Renal cortical epithelial cell (primary cell): ENCODE measurements at regions not wholly inside any gene's neighbourhood (a gene's known extent, or its start where the extent isn't known, plus 50 kb on each side); places are given as distances from the start of the nearest gene placed in this dataset.
"Not testable (repeated sequence)": the region's sequence is repeated elsewhere in the genome, so short reads cannot be mapped to it uniquely, and the experiment has no call there.

Experiments
- DNase-seq: peaks from one replicate; pipeline ENCODE4 v3.0.0-alpha.2; 2011; ENCODE audit warnings: low read depth

DNA sequence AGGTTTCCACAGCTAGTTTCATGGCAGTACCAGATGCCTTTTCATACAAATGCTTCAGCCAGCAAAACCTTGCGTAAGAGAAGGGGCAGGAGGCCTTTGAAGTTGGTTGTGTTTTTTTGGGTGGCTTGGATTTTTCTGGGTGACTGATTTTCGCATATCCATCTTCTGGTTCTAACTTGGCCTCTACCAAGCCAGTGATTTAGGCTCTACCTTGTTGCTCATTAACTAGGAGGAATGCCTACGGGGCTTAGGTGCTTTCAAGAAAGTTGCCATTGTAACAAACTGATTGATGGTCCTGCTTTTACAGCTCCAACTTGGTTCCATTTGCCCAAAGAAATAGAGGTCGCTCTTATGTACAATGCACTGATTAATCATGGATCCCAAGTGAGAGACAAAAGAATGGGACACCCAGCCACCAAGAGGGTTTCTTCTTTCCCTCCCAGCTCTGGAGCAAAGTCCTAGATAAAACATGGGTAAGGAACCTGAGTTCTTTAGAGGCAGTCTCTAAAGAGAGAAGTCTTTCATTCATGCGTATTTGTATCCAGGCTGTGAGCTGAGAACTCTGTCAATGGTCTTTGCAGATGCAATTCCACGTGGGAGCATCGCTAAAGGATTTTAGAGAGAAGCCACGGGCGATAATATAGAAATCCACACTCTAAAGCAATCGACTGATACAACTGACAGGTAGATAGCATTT lies 92.1 kb upstream of the FGFR2 start:
- peak; percentile 96 for DNase-seq

DNA sequence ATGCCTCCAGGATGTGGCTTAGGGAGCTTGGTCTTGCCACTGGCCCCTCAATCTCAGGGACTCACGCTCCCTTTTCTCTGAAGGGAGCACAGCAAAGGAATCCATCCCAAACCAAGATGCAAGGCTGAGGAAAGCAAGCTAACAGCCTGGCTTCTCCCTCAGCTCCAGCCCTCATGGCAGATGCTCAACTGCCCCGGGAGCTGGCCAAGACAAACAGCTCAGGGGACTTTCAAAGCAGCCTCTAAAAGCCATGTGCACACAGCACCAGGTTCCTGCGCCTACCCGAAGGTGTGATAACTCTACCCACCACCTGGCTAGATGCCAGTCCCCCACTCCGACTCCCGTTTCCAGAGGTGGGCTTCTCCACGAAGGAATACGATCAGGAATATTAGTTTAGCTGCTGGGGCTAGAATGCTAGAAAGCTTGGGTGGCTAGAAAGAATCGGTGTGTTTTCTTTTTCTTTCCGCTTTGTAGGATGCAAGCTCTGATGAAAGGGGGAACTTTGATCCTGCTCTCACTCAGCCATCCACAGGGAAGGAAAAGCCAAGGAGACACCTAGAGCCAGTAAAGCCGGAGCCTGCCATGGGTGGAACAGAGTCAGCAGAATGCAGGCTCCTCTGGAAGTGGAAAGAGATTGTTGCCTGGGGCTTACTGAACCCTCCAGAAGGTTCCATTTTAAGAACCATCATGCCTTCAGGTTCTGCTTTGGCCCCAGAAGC lies 89.0 kb upstream of the FGFR2 start:
- no peak for DNase-seq

DNA sequence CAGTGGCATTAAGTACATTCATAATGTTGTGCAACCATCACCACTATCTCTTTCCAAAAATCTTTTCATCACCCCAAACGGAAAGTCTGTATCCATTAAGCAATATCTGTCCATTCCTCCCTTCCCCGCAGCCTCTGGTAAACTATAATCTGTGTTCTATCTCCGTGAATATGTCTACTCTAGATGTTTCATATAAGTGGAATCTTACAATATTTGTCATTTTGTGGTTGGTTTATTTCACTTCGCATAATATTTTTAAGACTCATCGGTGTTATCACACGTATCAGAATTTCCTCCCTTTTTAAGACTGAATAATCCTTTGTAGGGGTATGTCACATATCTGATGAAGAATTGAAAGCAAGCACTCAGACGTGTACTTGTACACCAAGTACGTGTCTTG lies 86.0 kb upstream of the FGFR2 start:
- no peak for DNase-seq

DNA sequence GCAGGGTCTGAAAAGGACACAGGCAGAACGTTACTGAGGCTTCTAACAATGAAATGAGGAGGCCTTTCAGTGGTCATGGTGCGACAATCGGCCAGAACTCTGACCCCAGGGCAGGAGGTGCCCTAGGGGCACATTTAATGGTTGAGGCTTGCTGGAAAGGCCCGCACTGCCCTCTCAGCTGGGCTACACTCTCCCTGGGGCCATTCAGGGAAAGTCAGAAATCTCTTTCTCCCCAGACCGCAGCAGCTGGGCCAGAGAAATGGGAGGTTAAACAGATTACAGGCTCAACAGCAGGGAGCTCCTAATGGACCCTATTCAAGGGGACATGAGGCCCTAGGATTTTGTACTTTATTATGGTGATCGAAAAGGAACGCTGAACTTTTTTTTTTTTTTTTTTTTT lies 85.6 kb upstream of the FGFR2 start:
- peak; percentile 9 for DNase-seq

DNA sequence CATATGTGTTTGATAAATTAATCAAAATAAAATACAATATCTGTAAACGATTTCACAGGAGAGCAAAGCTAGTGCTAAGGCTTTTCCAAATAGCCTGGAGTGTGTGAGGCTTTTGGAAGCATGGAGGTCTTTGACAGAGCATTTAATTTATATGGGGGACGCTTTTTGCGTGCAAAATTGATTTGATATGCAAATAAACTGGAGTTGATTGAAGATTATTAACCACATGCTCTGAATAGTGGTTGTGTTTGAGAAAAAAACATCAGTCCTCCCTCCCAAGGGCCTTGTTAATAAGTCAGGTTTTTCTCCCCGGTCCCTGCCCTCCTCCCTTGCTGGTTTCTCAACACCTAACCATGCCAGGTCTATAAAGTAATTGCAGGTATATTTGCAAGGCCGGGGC lies 85.1 kb upstream of the FGFR2 start:
- peak; percentile 36 for DNase-seq

DNA sequence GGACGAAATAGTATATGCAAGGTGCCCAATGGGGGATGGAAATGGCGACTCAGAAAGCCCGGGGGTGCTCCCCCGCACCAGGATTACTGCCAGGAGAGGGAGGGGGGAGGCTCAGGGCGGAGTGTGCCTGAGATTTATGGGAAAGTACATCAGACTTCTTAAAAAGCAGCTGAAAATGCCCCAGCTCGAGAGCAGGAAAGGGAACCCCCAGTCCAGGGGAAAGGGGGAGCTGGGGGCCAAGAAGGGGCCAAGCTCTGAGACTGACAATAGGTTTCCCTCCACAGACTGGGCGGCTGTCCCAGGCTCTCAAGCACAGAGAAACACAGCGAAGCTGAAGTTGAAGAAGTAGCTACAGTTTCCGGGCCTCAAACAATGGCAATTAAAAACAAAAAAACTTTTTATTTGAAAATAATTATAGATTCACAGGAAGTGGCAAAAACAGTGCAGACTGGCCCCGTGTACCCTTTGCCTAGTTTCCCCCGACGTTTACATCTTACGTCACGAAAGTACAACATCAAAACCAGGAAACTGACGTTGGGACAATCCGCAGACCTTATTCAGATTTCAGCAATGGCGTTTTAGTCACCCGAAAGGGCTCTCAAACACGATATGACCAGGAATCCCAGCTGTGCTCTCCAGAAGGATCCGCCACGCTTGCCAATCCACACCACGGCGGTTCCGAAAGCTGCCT lies 83.9 kb upstream of the FGFR2 start:
- no peak for DNase-seq

DNA sequence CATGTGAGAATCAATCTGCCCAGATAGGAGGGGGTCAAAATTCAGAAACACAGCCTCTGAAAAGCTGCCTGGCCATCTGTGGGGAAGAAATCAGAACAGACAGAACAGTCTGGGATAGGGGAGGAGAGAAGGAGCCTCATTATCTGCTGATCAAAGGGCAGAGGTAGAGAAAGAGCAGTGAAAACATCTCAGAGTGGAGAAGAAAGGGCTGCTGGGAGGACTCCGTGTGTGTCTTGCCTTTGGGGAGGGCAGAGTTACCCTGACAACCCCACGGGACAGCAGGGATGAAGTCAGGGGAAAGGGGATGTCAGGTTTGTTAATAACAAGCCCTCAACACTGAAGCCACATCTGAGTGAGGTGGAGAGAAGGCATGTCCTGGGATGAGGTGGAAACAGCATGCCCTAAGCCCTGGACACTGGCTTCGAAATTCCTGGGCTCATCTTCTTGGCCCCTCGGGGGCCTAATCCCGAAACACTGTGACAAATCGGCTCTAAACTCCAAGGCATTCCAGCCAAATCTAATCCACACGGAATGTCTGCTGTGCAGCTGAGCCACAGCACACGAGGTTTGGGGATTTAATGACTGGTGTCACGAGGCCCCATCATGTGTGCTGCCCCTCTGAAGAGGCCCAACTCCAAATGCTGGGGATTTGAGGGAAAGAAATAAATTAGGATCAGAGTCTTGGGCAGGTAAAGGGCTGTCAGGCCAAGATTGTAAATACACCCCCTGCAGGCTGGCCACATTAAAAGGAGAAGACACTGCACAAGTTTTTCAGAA lies 82.8 kb upstream of the FGFR2 start:
- no peak for DNase-seq

DNA sequence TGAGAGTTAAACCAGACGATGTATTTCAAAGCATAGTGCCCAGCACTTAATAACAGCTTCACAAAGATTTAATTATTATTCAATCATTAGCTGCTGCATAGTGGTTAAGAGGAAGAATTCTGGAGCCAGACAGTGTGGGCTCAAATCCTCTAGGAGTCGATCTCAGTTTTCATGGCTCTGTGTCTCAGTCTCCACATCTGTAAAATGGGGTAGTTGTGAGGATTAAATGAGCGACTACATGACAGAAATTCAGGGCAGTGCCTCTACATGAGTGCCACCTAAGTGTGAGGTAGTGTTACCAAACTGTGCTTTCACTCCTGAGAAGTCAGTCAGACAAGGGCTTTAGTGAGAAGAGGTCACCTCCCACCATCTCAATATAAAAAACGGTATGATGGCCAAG lies 81.7 kb upstream of the FGFR2 start:
- no peak for DNase-seq

DNA sequence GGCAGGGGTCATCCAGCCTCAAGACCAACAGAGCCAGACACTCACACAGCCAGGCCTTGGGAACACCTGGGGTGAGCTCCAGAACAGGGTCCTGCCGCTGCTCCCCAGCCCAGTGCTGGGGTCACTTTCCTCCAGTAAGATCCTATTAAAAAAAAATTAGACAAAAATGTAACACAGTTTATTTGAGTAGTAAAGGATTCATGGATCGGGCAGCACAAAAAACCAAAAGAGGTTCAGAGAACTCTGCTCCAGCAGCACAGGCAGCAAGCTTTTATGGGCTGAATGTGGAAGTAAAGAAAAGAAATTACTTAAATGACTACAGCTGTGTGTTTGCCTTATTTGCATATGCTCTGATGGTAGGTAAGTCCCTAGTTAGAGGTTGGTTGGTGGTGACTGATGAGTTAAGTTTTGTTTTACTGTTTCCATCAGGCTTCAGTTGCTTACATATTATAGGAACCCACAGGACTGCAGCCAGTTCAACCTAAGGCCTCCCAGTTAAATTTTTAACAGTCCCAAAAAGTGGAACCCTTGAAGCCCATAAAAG lies 80.5 kb upstream of the FGFR2 start:
- DNase-seq, result no peak

DNA sequence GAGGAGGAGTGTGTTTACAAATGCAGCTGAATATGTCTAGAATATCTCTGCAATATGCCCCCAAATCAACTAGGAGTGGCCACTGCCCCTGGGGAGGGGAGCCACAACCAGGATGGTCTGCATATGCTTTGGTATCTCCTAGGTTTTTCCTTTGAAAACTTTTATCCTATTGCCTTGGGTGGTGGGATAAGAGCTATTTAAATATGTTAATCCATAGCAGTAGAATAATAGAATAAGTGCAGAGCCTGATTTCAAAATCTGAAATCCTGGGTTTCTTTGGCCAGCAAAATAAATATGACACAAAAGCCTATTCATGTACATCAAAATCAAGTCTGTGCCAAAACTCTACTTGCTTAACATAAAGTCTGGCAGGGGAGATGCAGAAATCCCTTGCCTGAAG lies 79.6 kb upstream of the FGFR2 start:
- no peak for DNase-seq

DNA sequence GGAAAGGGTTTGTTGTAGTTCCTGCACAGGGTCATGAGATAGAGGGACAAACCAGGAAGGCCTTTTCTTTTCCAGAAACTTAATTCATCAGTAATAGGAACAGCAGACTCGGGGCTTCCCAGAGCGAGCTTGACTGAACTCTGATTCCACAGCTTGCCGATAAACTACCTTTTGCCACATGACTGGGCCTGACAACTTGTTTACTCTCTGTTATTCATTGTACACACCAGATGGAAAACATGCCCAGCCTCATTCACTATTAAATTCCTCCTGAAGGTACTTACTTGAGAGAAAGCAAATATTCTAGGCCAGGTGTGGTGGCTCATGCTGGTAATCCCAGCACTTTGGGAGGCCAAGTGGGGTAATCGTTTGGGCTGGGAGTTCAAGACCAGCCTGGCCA lies 77.1 kb upstream of the FGFR2 start:
- DNase-seq, result peak; percentile 70

DNA sequence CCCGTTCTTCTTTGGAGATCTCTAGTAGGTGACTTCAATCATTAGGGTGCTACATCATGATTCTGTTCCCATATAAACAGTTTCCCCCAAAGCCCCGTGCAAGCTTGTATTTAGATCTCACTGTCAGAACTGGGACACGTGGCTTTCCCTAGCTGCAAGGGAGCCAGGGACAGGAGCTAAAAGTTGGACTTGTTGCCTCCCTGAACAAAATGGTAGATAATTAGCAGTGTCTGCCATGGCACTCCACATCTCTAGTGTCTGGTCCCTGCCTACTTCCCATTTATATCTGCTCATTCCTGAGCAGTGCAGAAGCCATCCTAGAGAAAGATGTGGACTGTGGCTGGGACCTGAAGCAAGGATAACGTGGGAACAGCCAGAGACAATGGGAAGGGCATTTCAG lies 76.6 kb upstream of the FGFR2 start:
- DNase-seq, result no peak

DNA sequence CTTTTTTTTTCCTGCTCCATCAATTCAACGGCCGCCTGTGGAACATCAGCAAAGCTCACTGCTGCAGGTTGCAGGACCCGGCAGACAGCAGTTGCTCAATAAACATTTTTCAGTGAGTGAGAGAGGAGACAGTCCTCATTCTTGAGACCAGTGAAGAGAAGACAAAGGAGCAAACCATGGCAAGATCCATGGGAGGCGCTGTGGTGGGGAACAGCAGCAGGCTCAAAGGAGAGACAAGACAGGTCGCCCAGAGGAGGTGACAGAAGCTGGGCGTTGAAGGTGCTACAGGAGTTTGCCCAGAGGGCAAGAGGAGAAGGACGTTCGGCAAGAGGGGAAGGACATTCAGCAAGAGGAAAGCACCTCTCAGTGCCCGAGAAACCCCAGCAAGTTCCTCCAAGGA lies 74.5 kb upstream of the FGFR2 start:
- DNase-seq, result no peak

DNA sequence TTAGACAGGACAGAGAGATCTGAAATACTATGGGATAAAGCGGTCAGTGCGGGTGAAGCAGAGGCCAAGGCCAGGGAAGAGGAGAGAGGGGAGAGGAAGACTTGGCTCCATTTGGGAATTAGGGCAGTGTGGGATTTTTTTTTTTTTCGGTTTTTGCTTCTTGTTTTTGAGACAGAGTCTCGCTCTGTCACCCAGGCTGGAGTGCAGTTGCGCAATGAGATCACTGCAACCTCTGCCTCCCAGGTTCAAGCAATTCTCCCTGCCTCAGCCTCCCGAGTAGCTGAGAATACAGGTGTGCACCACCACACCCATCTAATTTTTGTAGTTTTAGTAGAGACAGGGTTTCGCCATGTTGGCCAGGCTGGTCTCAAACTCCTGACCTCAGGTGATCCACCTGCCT lies 71.6 kb upstream of the FGFR2 start:
- not testable (repeated sequence) for DNase-seq

DNA sequence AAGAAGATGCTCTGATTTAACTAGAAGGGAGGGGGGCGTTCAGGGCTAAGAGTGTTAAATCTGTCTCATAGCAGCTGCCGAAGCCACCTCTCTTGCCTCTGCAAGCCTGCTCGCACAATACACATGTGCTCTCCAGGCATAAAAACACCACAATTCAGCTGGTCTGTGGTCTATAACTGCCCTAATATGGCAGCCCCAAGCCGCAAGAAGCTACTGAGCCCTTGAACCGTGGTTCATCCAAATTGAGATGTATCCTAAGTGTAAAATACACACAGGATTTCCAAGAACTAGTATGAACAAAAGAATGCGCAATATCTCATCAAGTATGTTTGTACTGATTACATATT lies 70.8 kb upstream of the FGFR2 start:
- DNase-seq, result no peak

DNA sequence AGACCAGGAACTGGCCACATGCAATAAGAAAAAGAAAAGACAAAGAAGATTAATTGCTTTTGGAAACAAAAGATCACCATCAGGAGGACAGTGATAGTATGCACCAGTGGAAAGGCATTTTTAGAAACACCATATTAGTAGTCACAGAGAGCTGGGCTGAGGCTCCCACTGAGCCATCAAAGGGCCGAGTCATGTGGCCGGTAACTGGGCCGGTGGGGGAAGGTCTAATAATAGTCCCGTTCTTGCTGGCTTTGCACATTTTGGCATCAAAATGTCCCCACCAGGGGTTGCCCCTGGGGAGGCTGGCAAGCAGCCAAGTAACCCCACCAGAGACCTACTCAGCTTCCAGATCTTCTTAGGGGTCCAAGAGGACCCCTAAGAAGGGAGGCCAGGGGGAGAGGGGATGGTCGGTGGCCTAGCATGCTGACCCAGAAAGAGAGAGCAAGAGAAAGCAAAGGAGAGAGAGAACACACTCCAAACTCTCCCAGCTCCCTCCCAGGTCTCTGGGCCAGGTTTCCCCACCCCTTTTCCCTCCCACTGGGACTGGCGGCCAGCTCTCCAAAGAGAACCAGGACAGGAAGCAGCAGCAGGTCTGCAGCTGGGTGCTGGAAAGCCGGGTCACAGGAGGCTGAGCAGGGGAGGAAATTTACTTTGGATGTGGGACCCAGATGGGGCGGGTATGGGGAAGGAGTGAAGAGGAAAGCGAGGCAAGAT lies 70.2 kb upstream of the FGFR2 start:
- DNase-seq, result peak; percentile 13

DNA sequence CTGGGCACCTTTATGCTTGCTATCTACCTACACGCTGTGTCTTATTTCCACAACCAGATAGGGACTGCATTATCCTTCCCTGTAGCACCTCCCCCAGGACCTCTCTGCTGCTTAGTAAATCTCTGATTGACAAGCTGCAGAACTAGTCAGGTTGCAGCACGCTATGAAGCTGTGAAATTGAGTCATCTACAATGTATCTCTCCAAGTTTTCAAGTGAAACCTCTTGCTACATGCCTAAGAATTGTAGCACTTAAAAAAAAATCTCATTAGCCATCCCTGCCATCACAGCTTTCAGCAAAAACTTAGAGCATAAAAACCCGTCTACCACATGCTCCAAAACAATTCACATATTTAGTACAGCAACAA lies 69.7 kb upstream of the FGFR2 start:
- no peak for DNase-seq

DNA sequence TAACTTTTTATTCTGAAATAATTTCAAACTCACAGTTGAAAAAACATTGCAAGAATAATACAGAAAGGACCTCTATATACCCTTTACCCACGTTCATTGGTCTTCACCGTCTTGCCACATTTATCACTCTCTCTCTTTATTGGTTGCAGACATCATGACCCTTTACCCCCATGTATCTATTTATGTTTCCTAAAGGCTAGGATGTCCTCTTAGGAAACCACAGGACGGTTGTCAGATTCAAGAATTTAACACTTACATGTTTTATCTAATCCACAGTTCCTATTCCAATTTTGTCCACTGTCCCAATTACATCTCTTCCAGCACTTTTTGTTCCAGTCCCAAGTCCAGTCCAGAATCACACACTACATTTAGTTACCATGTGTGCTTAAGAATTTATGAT lies 67.6 kb upstream of the FGFR2 start:
- no peak for DNase-seq

DNA sequence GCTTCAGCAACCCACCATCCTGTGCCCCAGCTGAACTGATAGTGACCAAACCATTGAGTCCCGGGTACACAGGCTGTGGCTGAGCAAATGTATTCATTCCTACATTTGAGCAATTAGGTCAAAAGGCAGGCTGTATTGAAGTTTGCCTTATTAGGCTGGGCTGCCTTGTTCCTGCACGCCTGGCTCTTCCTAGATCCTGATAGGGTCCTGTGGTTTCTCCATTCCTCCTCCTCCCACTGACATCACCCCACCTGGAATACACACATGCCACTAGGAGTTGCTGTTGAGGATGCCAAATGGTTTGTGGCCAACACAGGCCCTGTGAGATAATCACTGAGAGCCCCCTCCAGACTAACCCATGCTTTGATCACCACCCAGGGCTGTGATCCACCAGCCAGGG lies 66.4 kb upstream of the FGFR2 start:
- no peak for DNase-seq

DNA sequence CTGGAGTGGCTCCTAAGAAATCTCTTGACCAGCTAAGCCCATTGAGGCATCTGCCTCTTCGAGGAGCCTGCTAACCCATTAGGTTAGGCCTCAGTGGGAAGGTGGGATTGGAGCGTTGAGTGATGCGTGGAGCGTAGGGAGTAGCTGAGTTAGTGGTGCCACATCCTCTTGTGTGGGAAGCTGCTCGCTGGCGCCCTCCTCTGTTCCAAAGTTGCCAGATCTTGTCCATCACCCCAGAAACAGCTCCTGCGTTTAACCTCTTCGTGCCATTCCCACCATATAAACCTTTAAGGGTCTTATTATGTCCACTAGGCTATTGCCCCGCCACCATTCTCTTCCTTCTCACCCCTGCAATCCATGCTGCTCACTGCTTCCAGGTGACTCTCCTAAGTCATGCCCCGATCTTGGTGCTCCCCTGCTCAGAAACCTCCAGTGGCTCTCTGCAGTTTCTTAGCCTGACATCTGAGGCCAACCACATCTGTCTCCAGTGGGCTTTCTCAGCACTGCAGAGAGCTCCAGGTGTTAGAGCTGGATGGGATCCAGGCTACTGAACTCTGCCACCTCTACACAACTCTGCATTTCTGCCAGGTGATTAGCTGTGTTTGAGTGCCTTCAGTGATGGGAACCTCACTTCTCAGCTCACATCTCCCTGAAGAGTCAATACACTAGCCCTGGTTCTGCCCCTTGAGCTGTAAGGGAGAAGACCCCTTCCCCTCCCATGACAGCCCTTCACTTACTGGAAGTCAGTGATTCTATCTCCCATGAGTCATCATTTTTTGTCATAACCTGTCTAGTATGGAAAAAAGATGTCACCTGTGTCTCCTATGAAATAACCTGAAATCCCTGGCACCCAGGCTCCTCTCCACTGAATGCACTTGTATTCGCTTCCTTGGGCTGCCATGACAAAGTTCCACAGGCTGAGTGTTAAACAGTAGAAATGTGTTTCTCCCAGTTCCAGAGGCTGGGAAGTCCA lies 65.0 kb upstream of the FGFR2 start:
- no peak for DNase-seq
